ENCODE measurements at regions not wholly inside any gene's neighbourhood (a gene's known extent, or its start where the extent isn't known, plus 50 kb on each side); places are given as distances from the start of the nearest gene placed in this dataset.

DNA sequence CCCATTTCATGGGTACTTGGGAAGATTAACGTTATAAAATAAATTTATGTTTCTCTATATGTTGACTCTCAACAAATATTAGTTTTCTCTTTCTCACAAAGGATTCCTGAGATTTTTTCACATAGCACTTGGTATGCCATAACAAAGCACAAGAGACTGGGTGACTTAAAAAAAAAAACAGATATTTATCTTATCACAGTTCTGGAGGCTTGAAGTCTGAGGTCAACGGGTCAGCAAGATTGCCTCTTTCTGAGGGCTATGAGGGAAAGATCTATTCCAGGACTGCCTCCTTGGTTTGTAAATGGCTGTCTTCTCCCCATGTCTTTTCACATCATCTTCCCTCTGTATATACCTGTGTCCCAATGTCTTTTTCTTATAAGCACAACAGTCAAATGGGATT, 153.5 kb upstream of the DIO2 start:
- TF ChIP-seq POLR2A (IDR thresholded peaks at IDR 0.05) (no peak), POLR2AphosphoS5 (IDR thresholded peaks at IDR 0.05) (no peak), EP300 (IDR thresholded peaks at IDR 0.05) (no peak)
- TF ChIP-seq, protein P1, sequence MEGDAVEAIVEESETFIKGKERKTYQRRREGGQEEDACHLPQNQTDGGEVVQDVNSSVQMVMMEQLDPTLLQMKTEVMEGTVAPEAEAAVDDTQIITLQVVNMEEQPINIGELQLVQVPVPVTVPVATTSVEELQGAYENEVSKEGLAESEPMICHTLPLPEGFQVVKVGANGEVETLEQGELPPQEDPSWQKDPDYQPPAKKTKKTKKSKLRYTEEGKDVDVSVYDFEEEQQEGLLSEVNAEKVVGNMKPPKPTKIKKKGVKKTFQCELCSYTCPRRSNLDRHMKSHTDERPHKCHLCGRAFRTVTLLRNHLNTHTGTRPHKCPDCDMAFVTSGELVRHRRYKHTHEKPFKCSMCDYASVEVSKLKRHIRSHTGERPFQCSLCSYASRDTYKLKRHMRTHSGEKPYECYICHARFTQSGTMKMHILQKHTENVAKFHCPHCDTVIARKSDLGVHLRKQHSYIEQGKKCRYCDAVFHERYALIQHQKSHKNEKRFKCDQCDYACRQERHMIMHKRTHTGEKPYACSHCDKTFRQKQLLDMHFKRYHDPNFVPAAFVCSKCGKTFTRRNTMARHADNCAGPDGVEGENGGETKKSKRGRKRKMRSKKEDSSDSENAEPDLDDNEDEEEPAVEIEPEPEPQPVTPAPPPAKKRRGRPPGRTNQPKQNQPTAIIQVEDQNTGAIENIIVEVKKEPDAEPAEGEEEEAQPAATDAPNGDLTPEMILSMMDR (IDR thresholded peaks at IDR 0.05) = no peak
